HEK293 (cell line): ENCODE measurements at regions not wholly inside any gene's neighbourhood (a gene's known extent, or its start where the extent isn't known, plus 50 kb on each side); places are given as distances from the start of the nearest gene placed in this dataset.

ENCODE experiments used
- SALL2 ChIP-seq: fragments of 450-650 bp; formaldehyde crosslinking; IDR thresholded peaks from 2 replicates; pipeline ENCODE4 v1.5.0; 2017; ENCODE audit warnings: missing biosample characterization, mild to moderate bottlenecking, missing genetic modification characterization, borderline replicate concordance
- ZNF776 ChIP-seq: fragments of 450-650 bp; formaldehyde crosslinking; IDR thresholded peaks from 2 replicates; pipeline ENCODE4 v1.5.0; 2017; ENCODE audit warnings: missing biosample characterization, missing genetic modification characterization, borderline replicate concordance
- ZNF791 ChIP-seq: fragments of 450-650 bp; formaldehyde crosslinking; IDR thresholded peaks from 2 replicates; pipeline ENCODE4 v1.5.1; 2016; ENCODE audit warnings: missing biosample characterization, missing genetic modification characterization
- ZNF792 ChIP-seq: fragments of 450-650 bp; formaldehyde crosslinking; IDR thresholded peaks from 2 replicates; pipeline ENCODE4 v1.5.1; 2016; ENCODE audit warnings: missing biosample characterization, missing genetic modification characterization
- TF ChIP-seq, protein P1 (sequence below): fragments of 450-650 bp; formaldehyde crosslinking; IDR thresholded peaks from 2 replicates; pipeline ENCODE4 v1.5.1; 2016; ENCODE audit warnings: missing biosample characterization, missing genetic modification characterization
- TF ChIP-seq, protein P2 (sequence below): fragments of 450-650 bp; formaldehyde crosslinking; IDR thresholded peaks from 2 replicates; pipeline ENCODE4 v1.5.1; 2016; ENCODE audit warnings: missing biosample characterization, missing genetic modification characterization

DNA sequence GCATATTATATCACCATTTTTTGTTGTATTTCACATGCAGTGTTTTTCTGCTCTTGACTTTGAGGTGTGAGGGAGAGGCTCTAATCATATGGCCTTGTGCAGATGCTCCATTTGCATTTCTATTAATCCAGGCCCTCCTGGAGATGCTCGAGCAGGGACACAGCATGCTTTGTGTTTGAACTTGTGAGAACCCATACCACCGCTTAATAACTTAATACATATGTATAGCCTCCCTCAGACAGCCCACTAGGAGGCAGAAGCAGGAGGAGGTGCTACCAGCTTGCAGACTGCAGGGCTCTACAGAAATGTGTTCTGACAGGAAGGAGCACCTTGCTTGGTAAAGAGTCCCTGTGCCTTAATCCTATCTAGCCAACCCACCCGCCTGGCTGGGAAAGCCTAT, 155.2 kb downstream of the BARHL2 start:
- TF ChIP-seq ZNF792 (tag by site-specific recombination) (no peak), SALL2 (tag by site-specific recombination) (no peak), ZNF776 (no peak), ZNF791 (no peak)
- TF ChIP-seq, protein P1, sequence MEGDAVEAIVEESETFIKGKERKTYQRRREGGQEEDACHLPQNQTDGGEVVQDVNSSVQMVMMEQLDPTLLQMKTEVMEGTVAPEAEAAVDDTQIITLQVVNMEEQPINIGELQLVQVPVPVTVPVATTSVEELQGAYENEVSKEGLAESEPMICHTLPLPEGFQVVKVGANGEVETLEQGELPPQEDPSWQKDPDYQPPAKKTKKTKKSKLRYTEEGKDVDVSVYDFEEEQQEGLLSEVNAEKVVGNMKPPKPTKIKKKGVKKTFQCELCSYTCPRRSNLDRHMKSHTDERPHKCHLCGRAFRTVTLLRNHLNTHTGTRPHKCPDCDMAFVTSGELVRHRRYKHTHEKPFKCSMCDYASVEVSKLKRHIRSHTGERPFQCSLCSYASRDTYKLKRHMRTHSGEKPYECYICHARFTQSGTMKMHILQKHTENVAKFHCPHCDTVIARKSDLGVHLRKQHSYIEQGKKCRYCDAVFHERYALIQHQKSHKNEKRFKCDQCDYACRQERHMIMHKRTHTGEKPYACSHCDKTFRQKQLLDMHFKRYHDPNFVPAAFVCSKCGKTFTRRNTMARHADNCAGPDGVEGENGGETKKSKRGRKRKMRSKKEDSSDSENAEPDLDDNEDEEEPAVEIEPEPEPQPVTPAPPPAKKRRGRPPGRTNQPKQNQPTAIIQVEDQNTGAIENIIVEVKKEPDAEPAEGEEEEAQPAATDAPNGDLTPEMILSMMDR (tag by site-specific recombination), result no peak
- TF ChIP-seq, protein P2, sequence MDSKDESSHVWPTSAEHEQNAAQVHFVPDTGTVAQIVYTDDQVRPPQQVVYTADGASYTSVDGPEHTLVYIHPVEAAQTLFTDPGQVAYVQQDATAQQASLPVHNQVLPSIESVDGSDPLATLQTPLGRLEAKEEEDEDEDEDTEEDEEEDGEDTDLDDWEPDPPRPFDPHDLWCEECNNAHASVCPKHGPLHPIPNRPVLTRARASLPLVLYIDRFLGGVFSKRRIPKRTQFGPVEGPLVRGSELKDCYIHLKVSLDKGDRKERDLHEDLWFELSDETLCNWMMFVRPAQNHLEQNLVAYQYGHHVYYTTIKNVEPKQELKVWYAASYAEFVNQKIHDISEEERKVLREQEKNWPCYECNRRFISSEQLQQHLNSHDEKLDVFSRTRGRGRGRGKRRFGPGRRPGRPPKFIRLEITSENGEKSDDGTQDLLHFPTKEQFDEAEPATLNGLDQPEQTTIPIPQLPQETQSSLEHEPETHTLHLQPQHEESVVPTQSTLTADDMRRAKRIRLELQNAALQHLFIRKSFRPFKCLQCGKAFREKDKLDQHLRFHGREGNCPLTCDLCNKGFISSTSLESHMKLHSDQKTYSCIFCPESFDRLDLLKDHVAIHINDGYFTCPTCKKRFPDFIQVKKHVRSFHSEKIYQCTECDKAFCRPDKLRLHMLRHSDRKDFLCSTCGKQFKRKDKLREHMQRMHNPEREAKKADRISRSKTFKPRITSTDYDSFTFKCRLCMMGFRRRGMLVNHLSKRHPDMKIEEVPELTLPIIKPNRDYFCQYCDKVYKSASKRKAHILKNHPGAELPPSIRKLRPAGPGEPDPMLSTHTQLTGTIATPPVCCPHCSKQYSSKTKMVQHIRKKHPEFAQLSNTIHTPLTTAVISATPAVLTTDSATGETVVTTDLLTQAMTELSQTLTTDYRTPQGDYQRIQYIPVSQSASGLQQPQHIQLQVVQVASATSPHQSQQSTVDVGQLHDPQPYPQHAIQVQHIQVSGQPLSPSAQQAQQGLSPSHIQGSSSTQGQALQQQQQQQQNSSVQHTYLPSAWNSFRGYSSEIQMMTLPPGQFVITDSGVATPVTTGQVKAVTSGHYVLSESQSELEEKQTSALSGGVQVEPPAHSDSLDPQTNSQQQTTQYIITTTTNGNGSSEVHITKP, result no peak
